ENCODE measurements at regions not wholly inside any gene's neighbourhood (a gene's known extent, or its start where the extent isn't known, plus 50 kb on each side); places are given as distances from the start of the nearest gene placed in this dataset.
"Not testable (repeated sequence)": the region's sequence is repeated elsewhere in the genome, so short reads cannot be mapped to it uniquely, and the experiment has no call there.

DNA sequence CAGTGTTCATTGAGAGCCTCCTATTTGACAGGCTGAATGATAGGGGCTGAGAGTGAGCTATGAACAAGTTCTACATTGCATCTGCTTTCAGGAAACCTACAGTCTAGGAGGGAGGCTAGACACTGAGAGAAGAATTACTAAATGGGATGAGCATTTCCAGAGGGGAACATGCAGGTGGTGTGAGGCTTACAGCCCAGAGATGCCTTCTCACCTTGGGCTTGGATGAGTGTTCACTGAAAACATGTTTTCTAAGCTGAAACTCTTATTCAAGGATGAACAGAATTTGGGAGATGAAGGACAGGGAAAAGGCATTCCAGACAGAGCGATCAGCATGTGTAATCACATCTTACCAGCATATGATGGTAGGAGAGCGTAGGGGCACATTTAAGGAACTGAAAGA is 177.5 kb upstream of the E2F8 start:
- ATAC-seq: no peak
- no peak for DNase-seq (ENCODE audit: low spot score)

DNA sequence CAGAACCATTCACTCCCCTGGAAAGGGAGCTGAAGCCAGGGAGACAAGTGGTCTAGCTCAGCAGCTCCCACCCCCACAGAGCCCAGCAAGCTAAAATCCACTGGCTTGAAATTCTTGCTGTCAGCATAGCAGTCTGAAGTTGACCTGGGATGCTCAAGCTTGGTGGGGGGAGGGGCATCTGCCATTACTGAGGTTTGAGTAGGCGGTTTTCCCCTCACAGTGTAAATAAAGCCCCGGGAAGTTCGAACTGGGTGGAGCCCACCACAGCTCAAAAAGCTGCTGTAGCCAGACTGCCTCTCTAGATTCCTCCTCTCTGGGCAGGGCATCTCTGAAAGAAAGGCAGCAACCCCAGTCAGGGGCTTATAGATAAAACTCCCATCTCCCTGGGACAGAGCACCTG is 171.3 kb upstream of the E2F8 start:
- ATAC-seq; DNase-seq (ENCODE audit: low spot score): not testable (repeated sequence)

DNA sequence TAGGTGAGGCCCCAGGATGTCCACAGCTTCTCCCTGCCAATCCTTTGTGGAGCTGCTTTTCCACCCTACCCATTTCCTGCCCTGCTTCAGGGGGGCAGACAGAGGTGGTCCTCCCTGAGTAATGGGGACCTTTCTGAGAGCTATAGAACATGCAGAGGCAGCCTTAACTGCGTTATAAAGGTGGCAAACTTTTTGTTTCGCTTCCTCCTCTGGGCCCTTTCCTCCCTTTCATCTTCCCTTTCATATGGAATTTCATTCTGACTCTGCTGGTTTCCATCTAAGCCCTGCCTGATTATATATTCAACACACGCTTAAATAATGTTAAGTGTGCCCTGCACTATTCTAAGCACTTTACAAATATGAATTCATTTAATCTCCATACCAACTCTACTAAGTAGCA is 169.3 kb upstream of the E2F8 start:
- ATAC-seq (no peak), DNase-seq (ENCODE audit: low spot score) (no peak)

DNA sequence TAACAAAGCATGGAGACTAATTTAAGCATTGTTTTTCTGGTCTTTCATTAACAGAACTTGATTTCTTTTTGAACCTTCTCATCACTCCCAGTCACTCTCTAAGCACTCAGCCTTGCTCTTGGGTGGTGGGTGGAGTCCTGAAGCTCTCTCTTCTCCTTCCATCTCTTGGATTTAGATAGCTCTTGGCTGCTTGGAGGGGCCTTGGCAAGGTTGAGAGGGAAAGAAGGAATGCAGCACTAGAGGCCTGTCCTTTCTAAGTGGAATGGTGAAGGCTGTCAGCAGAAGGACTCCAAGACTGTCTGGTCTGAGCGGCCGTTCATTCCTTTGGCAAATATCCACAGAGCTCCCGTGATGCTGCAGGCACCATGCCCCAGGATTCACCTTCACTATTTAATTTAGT is 168.6 kb upstream of the E2F8 start:
- no peak for DNase-seq (ENCODE audit: low spot score)
- no peak for ATAC-seq

DNA sequence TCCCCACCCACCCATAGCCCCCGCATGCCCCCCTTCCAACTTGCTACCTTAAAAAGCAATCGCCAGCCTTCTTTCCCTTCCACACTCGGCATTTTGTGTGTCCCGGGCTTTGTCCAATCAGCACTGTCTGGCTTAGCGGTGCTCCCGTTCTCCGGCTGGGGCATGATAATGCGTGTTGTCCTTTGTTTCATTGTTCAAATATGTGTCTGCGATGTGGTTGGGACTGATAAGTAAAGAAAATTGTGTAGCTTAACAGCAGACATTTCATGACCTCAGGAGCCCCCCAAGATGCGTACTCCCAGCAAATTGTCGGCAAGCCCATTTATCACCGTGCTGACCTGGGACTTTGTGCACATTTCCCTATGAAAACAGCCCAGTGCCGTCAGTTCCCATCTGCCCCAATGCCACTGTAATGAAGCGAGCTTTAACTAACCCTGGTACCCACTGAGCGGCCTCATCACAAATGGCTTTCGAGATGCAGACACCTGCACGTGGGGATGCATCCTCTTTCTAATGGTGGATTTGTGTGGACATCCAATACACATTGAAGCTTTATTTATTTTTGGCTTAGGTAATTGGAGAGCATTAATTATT is 167.0 kb upstream of the E2F8 start:
- no peak for ATAC-seq
- no peak for DNase-seq (ENCODE audit: low spot score)

DNA sequence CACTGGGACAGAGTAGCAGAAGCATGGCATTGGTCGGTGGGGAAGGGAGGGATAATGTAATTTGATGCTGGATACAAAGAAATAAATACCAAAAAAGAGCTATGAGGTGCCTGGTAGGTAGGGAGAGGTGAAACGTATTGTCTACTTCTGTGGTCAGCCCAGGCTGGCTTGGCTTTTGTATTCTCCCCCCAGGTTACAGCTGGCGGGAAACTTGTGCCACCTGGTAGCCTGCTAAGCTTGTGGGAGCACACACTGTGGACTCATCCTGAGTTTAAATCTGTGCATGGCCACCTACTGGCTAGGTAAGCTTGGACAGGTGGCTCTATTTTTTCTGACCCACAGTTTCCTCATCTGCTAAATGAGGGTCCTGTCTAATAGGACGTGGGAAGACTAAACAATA is 165.2 kb upstream of the E2F8 start:
- no peak for DNase-seq (ENCODE audit: low spot score)
- ATAC-seq: no peak

DNA sequence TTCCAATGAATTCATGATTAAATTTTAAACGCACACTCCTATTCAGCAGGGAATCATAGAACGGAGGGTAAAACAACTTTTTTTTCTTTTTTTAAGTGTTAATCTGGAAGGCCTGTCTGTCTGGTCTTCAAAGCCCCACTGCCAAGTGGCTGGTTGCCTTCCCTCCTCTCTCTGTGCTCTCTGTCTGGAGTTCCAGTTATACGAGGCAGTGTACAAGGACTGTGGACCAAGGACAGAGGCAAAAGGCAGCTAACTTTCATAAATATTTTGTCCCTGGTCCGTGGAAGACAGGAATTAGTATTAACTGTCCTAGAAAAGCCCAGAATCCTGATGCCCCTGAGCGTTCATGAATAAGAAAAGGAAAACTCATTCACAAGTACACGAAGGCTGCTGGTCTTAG is 164.0 kb upstream of the E2F8 start:
- DNase-seq (ENCODE audit: low spot score): no peak
- peak; percentile 54 for ATAC-seq

DNA sequence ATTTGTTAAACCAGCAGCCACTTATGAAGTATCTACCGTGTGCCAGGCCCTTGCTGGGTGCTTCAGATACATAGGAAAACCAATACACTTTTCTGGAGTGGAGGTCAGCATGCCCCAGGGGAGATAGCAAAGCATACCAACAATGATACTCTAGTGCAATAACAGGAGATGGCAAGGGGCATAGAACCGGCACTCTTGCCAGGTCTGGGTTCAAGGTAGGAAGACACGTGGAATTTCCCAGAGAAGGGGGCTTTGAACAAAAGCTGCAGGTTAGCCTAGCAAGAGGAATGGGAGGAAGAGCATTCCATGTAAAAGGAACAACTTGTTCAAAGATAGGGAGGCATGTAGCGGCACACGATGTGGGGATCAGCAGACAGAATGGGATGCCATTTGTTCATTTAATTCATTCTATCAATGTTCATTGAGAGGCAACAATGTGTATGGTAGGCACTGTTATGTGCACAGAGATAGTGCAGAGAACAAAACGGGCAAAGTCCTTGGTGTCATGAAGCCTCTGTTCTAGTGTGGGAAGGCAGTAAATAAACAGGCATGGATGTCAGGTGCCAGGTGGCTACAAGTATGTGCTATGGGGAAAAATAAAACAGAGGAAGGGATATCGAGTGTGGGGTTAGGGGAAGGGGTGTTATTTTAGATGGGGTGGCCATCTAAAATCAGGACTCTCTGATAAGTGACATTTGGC is 162.6 kb upstream of the E2F8 start:
- peak; percentile 84 for ATAC-seq
- no peak for DNase-seq (ENCODE audit: low spot score)

DNA sequence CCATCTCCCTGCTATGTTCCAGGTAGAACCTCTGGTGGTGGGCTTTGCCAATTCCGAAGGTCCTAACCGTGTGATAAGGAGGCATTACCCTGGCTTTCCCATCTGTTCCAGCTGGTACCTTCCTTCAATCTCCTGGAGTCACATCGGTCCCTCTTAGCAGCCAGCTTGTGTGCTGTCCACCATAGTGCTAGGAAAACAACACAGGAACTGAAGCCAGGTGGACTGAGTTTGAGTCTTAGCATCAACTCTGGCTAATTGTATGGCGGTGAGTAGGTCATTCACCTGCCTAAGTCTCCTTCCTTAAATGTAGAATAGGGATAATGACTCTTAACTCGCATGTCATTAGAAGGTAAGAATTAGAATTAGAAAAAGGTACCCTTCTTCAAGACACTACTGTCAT is 159.6 kb upstream of the E2F8 start:
- DNase-seq (ENCODE audit: low spot score): no peak
- ATAC-seq: no peak

DNA sequence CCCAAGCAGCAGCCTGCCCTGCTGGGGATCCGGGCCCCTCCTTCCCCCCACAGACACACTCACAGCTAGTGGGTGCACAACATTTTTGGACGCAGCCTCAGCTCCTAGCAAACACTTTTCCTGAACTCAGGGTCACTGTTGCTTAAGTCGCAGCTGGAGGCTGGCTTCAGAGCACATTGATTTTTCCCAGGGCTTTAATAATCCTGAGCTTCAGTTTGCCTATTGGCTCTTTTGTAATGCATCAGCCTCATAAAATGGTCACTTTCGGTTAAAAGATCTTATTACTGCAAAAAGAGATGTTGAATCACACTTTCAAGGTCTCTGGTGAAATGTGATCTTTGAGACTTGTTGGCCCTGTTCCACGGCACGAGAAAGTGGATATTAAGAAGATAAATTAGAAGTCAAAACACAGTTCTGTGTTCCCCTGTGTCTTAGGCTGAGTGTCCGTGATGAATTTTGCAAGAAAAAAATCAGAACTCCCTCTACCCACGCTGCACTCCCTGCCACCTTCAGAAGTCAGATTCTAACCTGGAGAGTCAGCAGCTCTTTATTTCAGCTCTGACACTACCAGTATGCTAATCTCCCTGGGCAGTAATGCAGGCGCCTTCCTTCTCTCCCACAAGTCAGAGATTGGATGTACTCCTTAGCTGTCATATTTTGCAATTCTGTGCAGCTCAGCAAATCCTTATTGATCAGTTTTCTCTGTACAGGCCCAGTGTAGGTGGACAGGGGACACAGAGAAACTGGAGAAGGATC is 158.2 kb upstream of the E2F8 start:
- DNase-seq (ENCODE audit: low spot score): peak; percentile 60
- ATAC-seq: peak; percentile 77

DNA sequence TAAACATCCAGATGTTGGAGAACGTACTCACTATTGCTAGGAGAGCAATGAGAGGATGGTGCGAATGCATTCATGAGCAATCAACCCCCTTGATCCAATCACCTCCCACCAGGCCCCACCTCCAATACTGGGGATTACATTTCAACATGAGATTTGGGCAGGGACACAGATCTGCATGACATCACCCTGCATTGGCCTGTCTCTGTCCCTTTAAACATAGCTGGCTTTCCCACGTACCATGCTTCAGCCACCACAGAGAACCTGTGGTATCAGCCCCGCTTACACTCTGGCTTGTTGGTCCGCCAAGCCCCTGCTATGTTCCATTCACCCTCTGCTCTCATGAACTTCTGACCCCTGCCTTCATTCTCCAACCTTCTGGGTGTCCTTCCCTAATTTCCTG is 157.5 kb upstream of the E2F8 start:
- ATAC-seq (peak; percentile 62), DNase-seq (ENCODE audit: low spot score) (no peak)

DNA sequence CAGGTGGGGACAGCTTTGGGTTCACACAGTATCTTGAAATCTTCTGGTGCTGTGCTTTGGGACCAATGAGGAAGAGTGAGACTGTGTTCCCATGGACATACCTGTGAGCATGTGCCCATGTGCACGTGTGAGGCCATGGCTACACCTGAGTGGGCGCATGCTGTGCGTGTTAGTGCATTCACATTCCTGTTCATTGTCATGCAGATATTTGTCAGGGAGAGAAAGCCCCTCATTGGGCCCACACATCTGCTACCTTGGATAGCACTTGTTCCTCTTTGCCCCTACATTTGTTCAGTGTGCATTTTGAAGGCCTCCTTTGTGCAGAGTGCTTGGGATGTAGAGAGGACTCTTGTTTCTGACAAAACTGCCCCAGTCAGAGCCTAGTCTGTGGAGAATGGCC is 154.3 kb upstream of the E2F8 start:
- DNase-seq (ENCODE audit: low spot score): no peak

DNA sequence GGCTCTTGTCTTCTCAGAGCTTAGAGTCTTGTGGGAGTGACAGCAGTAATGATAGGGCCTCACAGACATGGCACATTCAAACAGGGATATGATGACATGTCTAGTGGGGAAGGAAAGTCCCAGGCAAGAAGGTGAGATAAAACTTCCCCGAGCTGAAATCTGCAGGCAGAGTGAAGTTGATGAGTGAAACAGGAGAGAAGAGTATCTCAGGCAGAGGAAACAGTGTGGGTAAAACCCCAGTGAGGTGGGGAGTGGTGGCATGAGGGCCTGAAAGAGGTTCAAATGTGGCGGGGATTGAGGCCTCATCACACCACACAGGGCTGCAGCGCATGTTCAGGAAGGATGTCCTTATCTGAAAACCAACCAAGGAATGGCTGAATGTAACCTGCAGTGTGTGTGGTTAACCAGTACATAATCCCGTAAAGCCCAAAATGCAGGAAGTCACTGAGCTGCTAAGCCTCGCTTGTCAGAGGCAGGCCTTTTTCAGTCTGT is 153.8 kb upstream of the E2F8 start:
- no peak for DNase-seq (ENCODE audit: low spot score)

More for the DNA sequence above, 154.3 kb upstream of the E2F8 start:
- ATAC-seq: no peak

DNA sequence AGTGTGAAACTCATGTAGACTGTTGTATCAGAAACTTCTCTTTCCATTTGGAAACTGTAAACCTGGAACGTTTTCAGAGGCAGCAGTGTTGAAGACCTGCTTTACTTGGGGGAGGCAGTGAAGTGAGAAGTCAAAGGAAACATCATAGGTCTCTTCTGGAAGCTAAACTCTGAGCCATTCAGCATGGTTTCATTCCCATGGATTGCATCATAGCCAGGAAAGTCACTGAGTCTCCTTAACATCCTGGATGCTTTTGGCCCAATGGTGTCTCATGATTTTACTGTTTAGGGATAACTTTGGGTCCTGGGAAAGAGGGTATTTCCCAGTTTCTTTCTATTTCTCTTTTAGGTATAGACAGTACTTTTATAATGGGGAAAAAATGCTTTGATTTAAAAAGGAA is 153.2 kb upstream of the E2F8 start:
- no peak for DNase-seq (ENCODE audit: low spot score)
- ATAC-seq: no peak

More for the DNA sequence above, 153.8 kb upstream of the E2F8 start:
- ATAC-seq: no peak

DNA sequence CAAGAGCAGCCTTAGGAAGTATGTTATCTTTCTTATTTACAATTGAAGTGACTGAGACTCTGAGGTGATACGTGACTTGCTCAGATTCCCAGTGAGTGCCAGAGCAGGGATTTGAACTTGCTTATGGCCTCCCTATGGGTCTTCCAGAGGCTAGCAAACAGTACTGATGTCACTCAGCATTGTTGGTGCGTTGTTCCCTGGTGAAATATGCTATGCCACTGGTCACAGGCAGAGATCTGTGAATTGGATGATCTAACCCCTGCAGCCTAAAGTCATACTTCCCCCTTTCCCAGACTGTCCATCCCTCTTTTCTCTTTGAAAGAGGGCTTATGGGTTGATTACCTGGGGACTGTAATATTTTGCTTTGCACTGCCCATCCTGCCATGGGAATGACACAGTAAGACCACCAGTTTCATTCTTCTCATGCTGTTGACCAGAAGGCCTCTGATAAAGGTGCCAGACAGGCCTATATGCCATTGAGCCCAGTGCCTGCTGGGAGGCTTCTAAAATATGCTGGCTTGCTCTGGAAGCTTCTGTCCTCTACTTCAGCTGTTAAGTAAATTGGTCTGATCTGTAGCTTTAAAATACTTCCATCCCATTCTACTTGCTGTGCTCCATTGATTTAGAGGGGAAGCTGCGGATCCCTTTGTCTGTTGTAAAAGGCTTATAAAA is 152.2 kb upstream of the E2F8 start:
- DNase-seq (ENCODE audit: low spot score) (no peak), ATAC-seq (no peak)

DNA sequence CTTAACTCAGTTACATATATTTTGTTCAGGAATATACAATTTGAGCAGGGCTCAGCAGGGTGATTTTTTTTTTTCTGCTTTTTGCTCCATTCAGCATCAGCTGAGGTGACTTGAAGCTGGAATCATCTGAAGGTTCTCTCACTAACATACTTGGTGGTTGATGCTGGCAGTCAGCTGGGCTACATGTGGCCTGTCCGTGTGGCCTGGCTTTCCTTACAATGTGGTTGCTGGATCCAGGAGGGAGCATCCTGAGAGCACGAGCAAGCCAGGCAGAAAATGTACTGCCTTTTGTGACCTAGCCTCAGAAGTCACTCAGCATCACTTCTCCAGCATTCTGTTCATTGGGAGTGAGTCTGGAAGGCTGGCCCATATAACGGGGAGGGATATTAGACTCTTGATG is 151.6 kb upstream of the E2F8 start:
- DNase-seq (ENCODE audit: low spot score): no peak
- ATAC-seq: no peak

DNA sequence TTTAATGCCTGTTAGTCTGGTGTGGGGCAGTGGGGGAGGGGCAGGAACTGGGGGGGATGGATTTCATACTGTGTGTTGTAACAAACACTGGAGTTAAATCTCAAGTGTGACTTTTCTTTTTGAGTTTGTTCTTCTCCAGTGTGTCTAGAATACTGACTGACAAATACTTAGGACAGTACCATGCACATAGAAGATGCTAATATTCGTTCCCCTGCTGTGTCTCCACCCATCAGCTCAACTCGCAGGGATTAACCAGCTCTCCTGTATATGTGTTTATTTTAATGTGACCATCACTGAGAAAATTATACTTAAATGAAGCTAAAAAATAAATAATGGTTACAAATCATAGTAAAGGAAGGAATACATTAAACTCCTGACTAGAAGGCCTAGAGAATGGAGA is 150.9 kb upstream of the E2F8 start:
- no peak for ATAC-seq
- no peak for DNase-seq (ENCODE audit: low spot score)

DNA sequence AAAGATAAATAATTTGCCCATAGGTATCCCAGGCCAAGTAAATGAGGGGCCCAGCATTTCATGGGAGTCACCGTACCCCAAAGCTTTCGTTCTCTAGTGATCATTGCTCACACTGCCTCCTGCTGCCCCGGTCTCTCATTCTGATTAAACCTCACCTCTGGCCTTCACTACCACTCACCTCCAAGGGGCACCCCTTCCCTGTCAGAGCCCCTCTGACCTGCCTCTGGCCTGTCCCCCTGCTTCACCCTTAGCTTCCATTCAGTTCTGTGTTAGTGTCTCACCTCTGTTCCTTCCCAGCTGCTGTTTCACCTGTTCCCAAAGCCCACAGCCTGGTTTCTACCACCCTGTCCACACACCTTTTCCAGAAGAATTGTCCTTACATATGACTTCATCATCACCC is 150.3 kb upstream of the E2F8 start:
- no peak for DNase-seq (ENCODE audit: low spot score)
- no peak for ATAC-seq

DNA sequence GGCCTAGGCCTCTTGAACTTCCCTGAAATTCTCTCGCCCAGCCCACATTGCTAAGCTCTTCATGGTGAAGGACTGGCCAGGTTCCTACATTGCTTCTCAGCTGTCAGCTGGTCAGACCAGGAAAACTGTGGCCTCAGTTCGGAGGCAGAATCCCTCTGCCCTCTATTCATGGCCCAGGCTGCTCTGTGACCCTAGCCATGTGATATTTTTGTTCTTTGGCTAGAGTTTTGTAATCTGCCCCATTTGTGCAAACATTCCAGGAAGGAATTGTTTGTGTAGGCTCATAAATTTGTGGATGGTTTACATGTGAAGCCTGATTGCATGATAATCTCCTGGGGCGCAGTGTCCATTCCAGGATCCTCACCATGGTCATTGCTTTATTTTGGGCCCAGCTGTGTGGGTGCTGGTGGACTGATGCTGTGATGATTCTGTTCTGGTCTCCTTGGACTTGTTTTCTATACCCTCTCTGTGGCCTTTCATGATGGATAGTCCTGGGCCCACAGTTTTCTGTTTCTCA is 149.1 kb upstream of the E2F8 start:
- peak; percentile 93 for ATAC-seq

DNA sequence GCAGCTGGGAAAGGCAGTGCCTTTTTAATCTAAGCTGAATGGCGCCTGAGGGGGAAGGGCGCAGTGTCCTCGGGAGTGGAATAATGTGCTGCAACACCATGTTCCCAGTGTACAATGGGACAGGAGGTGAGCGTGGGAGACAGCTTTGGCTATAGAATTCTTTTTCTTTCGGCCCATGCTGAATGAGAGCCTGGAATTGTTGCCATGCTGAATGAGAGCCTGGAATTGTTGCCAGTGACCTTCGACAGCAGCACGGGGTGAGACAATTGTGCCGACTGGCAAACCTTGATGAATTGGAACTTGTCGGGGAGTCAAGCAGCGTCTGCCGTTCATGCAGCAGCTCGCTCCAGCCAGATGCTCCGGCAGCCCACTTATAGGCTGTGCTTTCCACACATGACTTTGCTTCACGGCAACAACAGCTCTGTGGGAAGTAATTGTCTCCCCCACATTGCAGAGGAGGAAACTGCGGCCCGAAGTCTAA is 141.4 kb upstream of the E2F8 start:
- ATAC-seq: peak; percentile 78

More for the DNA sequence above, 149.1 kb upstream of the E2F8 start:
- DNase-seq (ENCODE audit: low spot score): peak; percentile 83

DNA sequence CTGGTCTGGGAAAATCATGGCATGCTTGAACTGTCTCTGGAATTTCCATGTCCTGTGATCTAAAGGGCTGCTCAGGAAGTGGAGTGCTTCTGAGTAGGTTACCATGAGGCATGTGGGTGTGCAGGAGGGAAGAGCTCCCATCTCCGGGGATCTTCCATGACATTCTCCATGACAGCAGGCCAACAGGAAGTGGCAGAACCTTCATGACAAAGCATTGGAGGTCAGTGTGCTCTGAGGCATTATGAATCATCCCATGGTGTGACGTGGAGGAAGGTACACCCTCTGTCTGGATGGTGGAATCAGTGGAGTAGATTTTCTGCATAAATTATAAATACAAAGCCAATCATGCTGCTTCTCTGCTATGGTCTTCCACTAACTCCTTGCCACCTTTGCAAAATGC is 139.6 kb upstream of the E2F8 start:
- no peak for DNase-seq (ENCODE audit: low spot score)
- ATAC-seq: no peak

More for the DNA sequence above, 141.4 kb upstream of the E2F8 start:
- no peak for DNase-seq (ENCODE audit: low spot score)

Measured in left lobe of liver (tissue), 2 donors.